ENCODE measurements at regions not wholly inside any gene's neighbourhood (a gene's known extent, or its start where the extent isn't known, plus 50 kb on each side); places are given as distances from the start of the nearest gene placed in this dataset.

DNA sequence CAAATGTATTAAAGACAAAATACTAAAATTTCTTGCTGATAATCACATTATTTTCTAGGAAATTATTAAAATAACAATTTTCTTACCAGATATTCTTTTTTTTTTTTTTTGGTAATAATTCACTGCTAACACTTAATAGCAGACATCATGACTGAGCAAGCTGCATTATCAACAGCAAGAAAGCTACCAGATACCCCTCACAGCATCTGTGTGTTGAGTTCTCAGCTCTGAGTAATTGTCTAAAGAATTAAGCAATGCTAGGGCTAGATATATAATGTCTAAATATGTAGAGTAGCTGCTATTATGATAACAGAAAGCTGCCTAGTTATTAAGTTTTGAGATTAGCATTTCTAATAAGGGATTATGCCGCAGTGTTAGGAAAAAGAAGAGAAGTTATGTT is 754.3 kb upstream of the PKDCC start:
- no peaks in the 10 kb centered on the region for H3K4me1 ChIP-seq (ENCODE audit: insufficient read depth)
- no peaks in the 10 kb centered on the region for H3K36me3 ChIP-seq
- intact Hi-C loops (cut with DNase I) = no loop called here
- no peaks in the 10 kb centered on the region for H3K27me3 ChIP-seq
- H3K27ac ChIP-seq = no peak overlapping the region
- H3K4me3 ChIP-seq = no peak overlapping the region
- no peak for DNase-seq
- no peaks in the 10 kb centered on the region for H3K9me3 ChIP-seq
- 58 to 77% (median 62%) methylated on average over 1 of the region's 1 CpG for WGBS, 3 donors
- no peak for TF ChIP-seq POLR2A (IDR thresholded peaks at IDR 0.05)
- TF ChIP-seq EP300 (IDR thresholded peaks at IDR 0.05) = no peak
- TF ChIP-seq, protein P1, sequence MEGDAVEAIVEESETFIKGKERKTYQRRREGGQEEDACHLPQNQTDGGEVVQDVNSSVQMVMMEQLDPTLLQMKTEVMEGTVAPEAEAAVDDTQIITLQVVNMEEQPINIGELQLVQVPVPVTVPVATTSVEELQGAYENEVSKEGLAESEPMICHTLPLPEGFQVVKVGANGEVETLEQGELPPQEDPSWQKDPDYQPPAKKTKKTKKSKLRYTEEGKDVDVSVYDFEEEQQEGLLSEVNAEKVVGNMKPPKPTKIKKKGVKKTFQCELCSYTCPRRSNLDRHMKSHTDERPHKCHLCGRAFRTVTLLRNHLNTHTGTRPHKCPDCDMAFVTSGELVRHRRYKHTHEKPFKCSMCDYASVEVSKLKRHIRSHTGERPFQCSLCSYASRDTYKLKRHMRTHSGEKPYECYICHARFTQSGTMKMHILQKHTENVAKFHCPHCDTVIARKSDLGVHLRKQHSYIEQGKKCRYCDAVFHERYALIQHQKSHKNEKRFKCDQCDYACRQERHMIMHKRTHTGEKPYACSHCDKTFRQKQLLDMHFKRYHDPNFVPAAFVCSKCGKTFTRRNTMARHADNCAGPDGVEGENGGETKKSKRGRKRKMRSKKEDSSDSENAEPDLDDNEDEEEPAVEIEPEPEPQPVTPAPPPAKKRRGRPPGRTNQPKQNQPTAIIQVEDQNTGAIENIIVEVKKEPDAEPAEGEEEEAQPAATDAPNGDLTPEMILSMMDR (IDR thresholded peaks at IDR 0.05) = no peak

DNA sequence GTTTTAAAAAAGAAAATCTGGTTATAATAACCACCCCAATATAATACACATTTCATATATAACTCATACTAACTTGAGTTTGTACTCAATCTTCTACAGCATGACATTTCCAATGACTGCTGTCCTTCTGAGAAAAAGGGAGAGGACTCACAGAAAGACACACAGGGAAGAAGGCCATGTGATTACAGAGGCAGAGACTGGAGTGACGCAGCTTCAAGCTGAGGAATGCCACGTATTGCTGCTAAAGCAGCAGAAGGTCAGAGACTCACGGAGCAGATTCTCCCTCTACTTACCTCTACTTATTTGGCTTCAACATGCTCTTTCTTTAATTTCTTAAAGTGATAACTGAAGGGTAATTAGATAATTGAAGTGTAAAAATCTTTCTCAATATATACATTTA is 753.5 kb upstream of the PKDCC start:
- DNase-seq = no peak
- no peaks in the 10 kb centered on the region for H3K36me3 ChIP-seq
- TF ChIP-seq EP300 (IDR thresholded peaks at IDR 0.05) (no peak), POLR2A (IDR thresholded peaks at IDR 0.05) (no peak)
- TF ChIP-seq, protein P1 (IDR thresholded peaks at IDR 0.05) = no peak
- H3K4me3 ChIP-seq = no peak overlapping the region
- H3K27ac ChIP-seq = no peak overlapping the region
- H3K27me3 ChIP-seq = no peaks in the 10 kb centered on the region
- 89 to 96% (median 89%) methylated on average over 3 of the region's 3 CpGs for WGBS, 3 donors
- no peaks in the 10 kb centered on the region for H3K9me3 ChIP-seq
- intact Hi-C loops (cut with DNase I) = no loop called here
- H3K4me1 ChIP-seq (ENCODE audit: insufficient read depth) = no peaks in the 10 kb centered on the region

DNA sequence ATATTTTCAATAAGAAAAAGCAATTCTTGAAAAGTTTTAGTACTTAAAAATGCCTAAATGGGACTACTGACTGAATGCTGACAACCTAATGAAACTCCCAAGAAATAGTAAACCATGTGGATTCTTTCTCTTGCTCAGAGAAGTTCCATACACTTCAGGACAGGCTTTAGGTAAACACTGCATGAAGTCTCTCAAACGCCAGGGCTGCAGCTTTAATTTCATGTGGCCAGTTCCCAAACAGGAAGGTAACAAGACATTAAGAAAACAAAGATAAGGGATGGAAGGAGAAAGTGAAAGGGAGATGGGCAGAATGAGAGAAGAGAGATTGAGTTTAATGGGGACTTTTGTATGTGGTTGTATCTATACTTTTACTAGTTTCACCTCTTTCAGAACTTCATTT is 734.7 kb upstream of the PKDCC start:
- Histone ChIP-seq H3K27me3 (no peaks in the 10 kb centered on the region), H3K9me3 (no peaks in the 10 kb centered on the region)
- WGBS, 3 donors = 6 to 45% (median 45%) methylated on average over 1 of the region's 1 CpG

DNA sequence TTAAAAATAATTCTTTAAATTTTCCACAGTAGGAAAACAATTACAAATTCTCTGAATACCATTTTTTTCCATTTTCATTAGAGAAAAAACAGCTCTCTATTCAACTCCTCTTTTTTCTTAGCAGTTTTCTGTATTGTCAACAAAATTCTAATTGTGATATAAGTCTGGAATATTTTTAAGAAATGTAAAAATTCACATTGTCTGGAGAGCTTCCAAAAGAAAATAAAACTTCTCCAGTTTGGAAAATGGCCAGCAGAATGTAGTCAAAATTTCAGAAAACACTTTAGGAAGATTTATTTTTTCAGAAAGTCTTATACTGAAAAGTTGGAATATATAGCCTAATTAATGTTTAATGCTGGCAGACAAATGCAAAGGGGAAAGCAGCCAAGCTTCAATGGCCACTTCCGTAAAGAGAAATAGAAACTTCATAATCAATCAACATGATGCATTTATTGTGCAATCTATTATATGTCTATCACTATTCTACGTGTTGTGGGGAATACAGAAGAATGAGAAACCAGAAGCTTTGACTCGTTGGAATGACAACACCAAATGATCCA is 733.2 kb upstream of the PKDCC start:
- DNase-seq = no peak
- 22 to 50% (median 36%) methylated on average over 3 of the region's 3 CpGs for WGBS, 3 donors
- Histone ChIP-seq H3K4me3 (no peak overlapping the region), H3K9me3 (no peaks in the 10 kb centered on the region), H3K27me3 (no peaks in the 10 kb centered on the region), H3K4me1 (ENCODE audit: insufficient read depth) (no peaks in the 10 kb centered on the region), H3K27ac (no peak overlapping the region), H3K36me3 (no peaks in the 10 kb centered on the region)
- intact Hi-C loops (cut with DNase I) = no loop called here
- TF ChIP-seq, protein P1 (IDR thresholded peaks at IDR 0.05) = no peak
- no peak for TF ChIP-seq EP300 (IDR thresholded peaks at IDR 0.05)
- no peak for TF ChIP-seq POLR2A (IDR thresholded peaks at IDR 0.05)

More for the DNA sequence above, 734.7 kb upstream of the PKDCC start:
- intact Hi-C loops (cut with DNase I) = no loop called here
- Histone ChIP-seq H3K36me3 (no peaks in the 10 kb centered on the region), H3K4me1 (ENCODE audit: insufficient read depth) (no peaks in the 10 kb centered on the region), H3K27ac (no peak overlapping the region), H3K4me3 (no peak overlapping the region)
- DNase-seq = no peak
- TF ChIP-seq EP300 (IDR thresholded peaks at IDR 0.05) = no peak
- no peak for TF ChIP-seq POLR2A (IDR thresholded peaks at IDR 0.05)
- TF ChIP-seq, protein P1 (IDR thresholded peaks at IDR 0.05) = no peak
